Dermis microvascular lymphatic vessel endothelial cell (primary cell): ENCODE measurements at regions not wholly inside any gene's neighbourhood (a gene's known extent, or its start where the extent isn't known, plus 50 kb on each side); places are given as distances from the start of the nearest gene placed in this dataset.
"Not testable (repeated sequence)": the region's sequence is repeated elsewhere in the genome, so short reads cannot be mapped to it uniquely, and the experiment has no call there.

ENCODE experiments used
- DNase-seq, 2 donors: peaks; one replicate each; pipeline versions ENCODE4 v3.0.0 to v3.0.0-alpha.2; 2010; ENCODE audit warnings: low read depth in 2 of 2

GRCh38 chr2:115904516-115904915 is 1462.1 kb downstream of the DPP10 start:
- DNase-seq, result no peak

GRCh38 chr2:115908731-115909130 is 1466.3 kb downstream of the DPP10 start:
- no peak for DNase-seq

DNA sequence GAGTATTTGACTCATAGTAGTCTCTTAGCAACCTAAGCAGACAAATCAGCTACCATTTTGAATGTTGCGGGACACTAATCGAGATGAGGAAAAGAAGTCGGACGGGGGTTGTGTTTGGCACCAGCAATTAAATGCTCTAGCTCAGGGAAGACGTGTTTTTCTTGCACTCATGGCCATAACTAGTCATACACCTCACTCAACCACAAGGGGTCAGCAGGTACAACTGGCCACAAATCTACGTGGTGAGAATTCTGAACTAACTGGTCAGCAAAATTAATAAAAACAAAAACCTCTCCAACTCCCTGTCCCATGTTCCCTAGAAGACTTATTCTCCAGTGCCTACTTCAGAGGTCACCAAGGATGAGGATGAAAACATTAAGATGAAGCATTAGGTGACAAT is 1467.8 kb downstream of the DPP10 start:
- no peak for DNase-seq

DNA sequence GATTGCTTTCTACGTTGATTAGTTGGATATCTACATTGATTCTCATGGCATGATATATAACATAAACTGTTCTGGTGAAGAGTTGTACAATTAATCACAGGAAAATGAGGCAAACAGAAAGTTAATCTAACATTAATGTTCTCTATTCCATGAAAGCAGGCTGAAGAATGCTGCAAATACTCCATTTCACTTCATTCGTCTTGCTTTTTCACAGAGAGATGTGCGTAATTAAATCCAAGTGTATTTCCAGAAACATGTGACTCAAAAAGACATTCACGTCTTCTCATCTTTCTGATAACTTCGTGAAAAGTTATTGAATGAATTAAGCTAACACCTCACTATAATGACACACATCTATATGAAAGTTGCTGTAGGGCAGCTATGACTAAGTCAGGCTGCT is 1471.5 kb downstream of the DPP10 start:
- DNase-seq, result no peak

DNA sequence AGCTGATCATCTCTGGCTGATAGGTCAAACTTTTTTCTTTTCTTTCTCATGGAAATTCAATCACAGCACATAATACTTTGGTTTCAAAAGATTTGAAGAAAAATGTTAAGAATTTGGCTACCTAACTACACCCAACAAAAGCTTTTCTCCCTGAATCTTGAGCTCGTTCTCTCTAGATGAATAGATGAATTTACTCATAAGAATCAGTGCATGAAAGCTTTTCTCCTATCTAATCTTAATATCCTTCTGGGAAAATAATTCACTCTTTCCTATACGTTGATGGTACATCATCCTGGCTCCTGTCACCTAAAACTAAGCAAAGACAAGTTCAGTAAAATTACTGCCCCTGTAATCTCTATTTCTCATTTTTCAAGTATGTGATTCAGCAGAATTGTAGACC is 1479.1 kb downstream of the DPP10 start:
- no peak for DNase-seq

DNA sequence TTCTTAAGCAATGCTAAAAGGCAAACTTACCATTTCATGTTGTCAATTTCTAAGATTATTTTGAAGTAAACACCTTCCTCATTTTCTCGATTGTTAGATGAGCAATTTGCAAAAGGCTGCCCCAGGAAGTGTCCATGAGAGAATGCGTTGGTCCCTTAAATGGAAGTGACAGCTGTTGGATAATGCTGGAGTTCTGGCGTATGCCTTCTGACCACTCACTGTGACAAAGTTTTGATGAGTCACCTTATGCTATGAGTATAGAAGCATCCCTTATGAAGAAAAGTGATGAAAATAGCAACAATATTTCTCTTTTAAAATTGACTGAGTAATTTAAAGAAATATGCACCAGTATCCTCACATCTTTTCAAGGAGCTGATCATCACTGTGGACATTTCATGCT is 1497.5 kb downstream of the DPP10 start:
- DNase-seq, result no peak

DNA sequence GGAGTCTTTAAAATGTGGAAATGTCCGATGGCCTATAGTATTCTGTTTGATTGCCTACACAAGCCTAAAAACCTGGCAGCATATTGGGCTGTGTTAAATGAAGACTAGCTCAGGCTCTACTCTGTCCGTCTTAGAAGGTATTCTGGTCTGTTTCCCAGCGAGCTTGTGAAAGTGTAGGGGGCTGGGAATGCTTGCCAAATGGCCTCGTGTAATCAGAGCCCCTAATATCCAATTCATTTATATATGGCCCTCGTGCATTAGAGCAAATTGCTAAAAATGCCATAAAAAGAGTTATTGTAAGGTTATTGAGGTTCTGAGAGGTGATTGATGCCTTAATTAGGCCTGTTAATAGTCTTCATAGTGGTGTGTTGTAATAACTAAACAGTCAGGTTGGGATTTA is 1500.4 kb downstream of the DPP10 start:
- DNase-seq, result no peak

DNA sequence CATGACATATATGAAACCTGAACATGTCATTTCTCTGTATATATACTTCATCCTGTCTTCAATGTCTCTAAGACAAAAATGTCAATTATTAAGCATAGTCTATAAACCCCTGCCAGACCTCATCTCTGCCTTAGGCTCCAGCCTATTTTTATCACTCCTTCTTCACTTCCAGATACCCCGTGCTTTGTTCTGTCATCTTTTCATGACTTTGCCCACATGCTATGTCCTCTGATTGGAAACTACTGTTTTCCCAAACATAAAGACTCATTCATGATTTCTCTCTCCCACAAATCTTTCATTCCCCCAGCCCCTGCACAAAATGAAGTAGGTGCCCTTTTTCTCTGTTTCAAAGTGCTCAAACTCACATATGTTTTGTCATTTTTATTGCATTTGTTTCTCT is 1503.9 kb downstream of the DPP10 start:
- no peak for DNase-seq

- no peak for DNase-seq
These were observed 1504.5 kb downstream of the DPP10 start for GRCh38 chr2:115946891-115947290.

DNA sequence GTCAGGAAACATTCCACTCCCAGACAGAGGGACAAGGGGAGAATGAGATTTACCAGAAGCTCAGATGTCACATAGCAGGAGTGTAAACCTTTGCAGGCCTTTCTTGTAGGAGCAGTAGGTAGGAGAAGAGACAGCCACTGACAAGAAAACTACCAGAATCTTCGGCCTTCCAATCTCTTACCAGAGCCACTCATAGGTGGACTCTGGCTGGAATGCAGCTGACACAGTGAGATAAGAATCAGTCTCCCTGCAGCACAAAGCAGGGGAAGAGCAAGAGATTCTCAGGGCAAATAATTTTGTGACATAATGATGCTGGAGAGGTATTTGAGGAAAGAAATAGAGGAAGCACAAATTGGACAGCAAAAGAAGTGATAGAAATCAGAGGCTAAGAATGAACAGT is 1534.5 kb downstream of the DPP10 start:
- DNase-seq, result no peak

- DNase-seq, result no peak
These were observed 1556.6 kb downstream of the DPP10 start for GRCh38 chr2:115999039-115999438.

DNA sequence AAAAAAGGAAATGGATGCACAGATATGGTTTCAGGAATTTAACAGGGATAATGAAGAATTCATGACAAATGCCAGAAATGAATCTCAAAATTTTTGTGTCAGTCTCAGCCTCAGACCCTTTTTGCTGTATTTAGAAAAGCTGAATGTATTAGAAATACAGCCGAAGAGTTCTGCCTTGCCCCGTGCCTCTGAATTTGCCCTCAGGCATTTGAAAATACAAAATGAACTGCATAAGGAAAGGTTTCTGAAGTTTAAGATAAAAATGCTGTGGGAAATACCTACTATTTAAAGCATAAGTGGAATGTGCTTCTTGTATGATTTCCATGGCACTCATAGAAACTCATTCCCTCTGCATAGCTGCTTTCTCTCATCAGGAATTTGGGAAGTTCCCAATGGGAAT is 1580.6 kb downstream of the DPP10 start:
- DNase-seq, result no peak

DNA sequence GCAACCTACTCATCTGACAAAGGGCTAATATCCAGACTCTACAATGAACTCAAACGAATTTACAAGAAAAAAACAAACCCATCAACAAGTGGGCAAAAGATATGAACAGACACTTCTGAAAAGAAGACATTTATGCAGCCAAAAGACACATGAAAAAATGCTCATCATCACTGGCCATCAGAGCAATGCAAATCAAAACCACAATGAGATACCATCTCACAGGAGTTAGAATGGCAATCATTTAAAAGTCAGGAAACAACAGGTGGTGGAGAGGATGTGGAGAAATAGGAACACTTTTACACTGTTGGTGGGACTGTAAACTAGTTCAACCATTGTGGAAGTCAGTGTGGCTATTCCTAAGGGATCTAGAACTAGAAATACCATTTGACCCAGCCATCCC is 1596.3 kb downstream of the DPP10 start:
- DNase-seq, result not testable (repeated sequence)

DNA sequence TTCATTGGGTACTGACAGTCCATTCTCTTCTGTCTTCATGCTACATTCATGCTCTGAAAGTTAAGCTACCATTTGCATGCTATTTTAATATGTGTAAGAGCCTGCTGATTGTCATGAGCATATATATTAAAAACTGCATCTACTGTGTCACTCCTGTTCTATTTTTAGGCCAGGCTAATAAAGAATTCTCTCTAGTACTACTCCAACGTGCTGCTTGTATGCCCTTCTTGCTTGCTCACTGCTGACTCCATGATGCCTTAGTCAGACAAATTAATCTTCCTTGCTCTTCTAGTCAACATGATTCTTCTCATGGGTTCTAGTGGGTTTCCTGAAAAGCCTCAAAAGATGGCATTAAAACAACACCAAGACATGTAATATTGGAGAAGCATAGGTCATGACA is 1600.1 kb downstream of the DPP10 start:
- no peak for DNase-seq

DNA sequence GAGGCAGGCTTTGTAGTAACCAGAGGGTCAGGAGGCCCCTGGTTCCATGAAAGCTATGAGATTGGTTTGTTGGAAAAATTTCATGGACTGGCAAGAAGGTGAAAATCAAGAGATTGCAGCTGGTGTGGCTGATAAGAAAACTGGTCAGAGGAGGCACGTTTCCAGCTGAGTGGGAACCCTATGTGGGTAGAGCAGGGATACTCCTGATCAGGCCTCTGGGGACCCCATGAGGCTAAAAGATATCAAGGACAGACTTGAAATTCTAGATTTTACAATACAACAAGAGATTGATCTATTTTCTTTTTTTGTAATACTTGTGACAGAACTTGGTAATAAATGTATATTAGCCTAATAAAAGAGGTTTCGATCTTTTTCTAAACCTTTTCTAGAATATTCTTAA is 1615.1 kb downstream of the DPP10 start:
- no peak for DNase-seq

GRCh38 chr2:116061023-116061422 is 1618.6 kb downstream of the DPP10 start:
- DNase-seq, result no peak

- DNase-seq, result no peak
These were observed 1631.3 kb downstream of the DPP10 start for GRCh38 chr2:116073731-116074130.

DNA sequence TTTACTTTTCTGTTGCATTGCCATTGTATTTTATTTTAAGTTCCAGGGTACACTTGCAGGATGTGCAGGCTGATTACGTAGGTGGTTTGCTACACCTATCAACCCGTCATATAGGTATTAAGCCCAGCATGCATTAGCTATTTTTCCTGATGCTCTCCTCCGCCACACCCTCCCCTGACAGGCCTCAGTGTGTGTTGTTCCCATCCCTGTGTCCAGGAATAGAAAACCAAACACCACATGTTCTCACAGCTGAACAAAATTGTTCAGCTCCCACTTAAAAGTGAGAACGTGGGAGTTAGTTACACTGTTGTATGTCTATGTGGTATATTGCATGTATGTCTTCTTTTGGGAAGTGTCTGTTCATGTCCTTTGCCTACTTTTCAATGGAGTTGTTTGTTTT is 1631.7 kb downstream of the DPP10 start:
- no peak for DNase-seq

DNA sequence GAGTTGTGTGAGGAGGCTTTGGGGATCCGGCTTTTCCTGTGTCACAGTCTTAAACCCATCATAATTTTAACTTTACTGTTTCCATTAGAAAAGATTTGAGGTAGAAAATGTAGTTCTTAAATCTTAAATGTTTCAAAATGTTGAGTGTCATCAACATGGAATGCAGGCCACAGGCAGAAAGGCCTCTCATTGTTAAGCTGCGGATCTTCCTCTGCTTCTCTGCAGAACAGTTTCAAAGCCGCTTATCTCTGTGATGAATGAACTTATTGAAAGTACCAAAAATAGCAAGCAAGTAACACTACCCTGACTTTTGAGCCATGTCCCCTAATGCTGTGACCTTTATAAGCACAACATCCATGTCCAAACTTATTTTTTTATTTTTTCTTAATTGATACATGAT is 1645.8 kb downstream of the DPP10 start:
- no peak for DNase-seq

DNA sequence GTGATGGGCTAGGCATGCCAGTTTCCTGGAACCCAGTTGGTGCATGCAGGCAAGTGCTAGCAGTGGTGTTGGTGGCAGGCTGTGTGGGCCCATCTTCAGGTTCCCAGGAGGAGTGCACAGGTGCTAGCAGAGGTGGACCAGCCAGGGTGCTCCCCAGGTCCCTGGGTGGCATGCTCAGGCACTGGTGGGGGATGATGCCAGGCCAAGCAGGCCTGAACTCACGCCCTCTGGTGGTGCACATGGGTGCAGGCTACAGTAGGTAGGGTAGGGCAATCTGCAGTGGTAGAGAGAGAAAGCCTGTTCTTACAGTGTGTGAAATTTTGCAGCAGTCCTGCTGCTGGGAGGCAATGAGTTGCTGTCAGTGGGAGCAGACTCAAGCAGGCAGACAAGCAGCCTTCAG is 1651.8 kb downstream of the DPP10 start:
- DNase-seq, result no peak

- DNase-seq, result no peak
These were observed 1653.2 kb downstream of the DPP10 start for GRCh38 chr2:116095636-116096035.

DNA sequence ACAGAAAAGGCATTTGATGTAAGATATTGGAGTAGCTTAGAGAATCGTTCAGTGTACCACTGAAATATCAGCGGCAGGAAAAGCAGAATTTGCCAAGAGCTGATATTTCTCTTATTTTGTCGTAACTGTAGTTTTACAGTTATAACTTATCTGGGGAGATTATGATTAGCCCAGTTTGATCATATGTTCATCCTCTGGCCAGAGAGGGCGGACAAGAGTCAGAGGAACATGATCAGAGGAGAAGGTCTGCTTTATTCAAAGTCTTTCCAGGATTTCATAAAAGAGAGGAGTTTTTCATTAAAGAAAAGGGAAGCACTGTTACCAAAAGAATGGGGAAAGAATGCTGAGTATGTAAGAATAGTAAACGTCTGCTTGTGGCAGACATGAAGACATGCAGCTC is 1655.6 kb downstream of the DPP10 start:
- DNase-seq, result no peak

- no peak for DNase-seq
These were observed 1667.0 kb downstream of the DPP10 start for GRCh38 chr2:116109471-116109870.

- no peak for DNase-seq
These were observed 1675.4 kb downstream of the DPP10 start for GRCh38 chr2:116117845-116118244.

- DNase-seq, result no peak
These were observed 1681.7 kb upstream of the DDX18 start for GRCh38 chr2:116132833-116133232.
